ENCODE measurements at regions not wholly inside any gene's neighbourhood (a gene's known extent, or its start where the extent isn't known, plus 50 kb on each side); places are given as distances from the start of the nearest gene placed in this dataset.

- DNase-seq (ENCODE audit: low read depth) = no peak
- TF ChIP-seq CTCF (IDR thresholded peaks at IDR 0.05; ENCODE audit: insufficient read depth, low read length, severe bottlenecking) = no peak
- FAIRE-seq = no peak
- Histone ChIP-seq H3K4me3 (ENCODE audit: low read depth, low read length) (no peak overlapping the region), H3K27me3 (ENCODE audit: control insufficient read depth, insufficient read depth, low read length) (no peaks in the 10 kb centered on the region), H3K36me3 (ENCODE audit: control insufficient read depth, insufficient read depth, low read length) (no peaks in the 10 kb centered on the region)
These were observed 369.9 kb upstream of the LRRC7 start for GRCh38 chr1:69197816-69198215.

GRCh38 chr1:69201716-69202115 lies 366.0 kb upstream of the LRRC7 start:
- no peak for TF ChIP-seq CTCF (IDR thresholded peaks at IDR 0.05; ENCODE audit: insufficient read depth, low read length, severe bottlenecking)
- Histone ChIP-seq H3K27me3 (ENCODE audit: control insufficient read depth, insufficient read depth, low read length) (no peaks in the 10 kb centered on the region), H3K4me3 (ENCODE audit: low read depth, low read length) (no peak overlapping the region), H3K36me3 (ENCODE audit: control insufficient read depth, insufficient read depth, low read length) (no peaks in the 10 kb centered on the region)
- FAIRE-seq = no peak
- DNase-seq (ENCODE audit: low read depth) = no peak

GRCh38 chr1:69203166-69203565 lies 364.6 kb upstream of the LRRC7 start:
- Histone ChIP-seq H3K36me3 (ENCODE audit: control insufficient read depth, insufficient read depth, low read length) (no peaks in the 10 kb centered on the region), H3K4me3 (ENCODE audit: low read depth, low read length) (no peak overlapping the region), H3K27me3 (ENCODE audit: control insufficient read depth, insufficient read depth, low read length) (no peaks in the 10 kb centered on the region)
- DNase-seq (ENCODE audit: low read depth) = no peak
- no peak for TF ChIP-seq CTCF (IDR thresholded peaks at IDR 0.05; ENCODE audit: insufficient read depth, low read length, severe bottlenecking)
- FAIRE-seq = no peak

GRCh38 chr1:69213644-69214043 lies 354.1 kb upstream of the LRRC7 start:
- H3K4me3 ChIP-seq (ENCODE audit: low read depth, low read length) = no peak overlapping the region
- no peak for TF ChIP-seq CTCF (IDR thresholded peaks at IDR 0.05; ENCODE audit: insufficient read depth, low read length, severe bottlenecking)
- FAIRE-seq (no peak), DNase-seq (ENCODE audit: low read depth) (no peak)
- no peaks in the 10 kb centered on the region for H3K27me3 ChIP-seq (ENCODE audit: control insufficient read depth, insufficient read depth, low read length)
- no peaks in the 10 kb centered on the region for H3K36me3 ChIP-seq (ENCODE audit: control insufficient read depth, insufficient read depth, low read length)

- TF ChIP-seq CTCF (IDR thresholded peaks at IDR 0.05; ENCODE audit: insufficient read depth, low read length, severe bottlenecking) = no peak
- FAIRE-seq = no peak
- Histone ChIP-seq H3K4me3 (ENCODE audit: low read depth, low read length) (no peak overlapping the region), H3K27me3 (ENCODE audit: control insufficient read depth, insufficient read depth, low read length) (no peaks in the 10 kb centered on the region), H3K36me3 (ENCODE audit: control insufficient read depth, insufficient read depth, low read length) (no peaks in the 10 kb centered on the region)
- DNase-seq (ENCODE audit: low read depth) = no peak
These were observed 351.8 kb upstream of the LRRC7 start for GRCh38 chr1:69215883-69216282.

- FAIRE-seq (no peak), DNase-seq (ENCODE audit: low read depth) (no peak)
- no peak overlapping the region for H3K4me3 ChIP-seq (ENCODE audit: low read depth, low read length)
These were observed 347.1 kb upstream of the LRRC7 start for GRCh38 chr1:69220672-69221071.

More at GRCh38 chr1:69220672-69221071, 347.1 kb upstream of the LRRC7 start:
- no peaks in the 10 kb centered on the region for H3K36me3 ChIP-seq (ENCODE audit: control insufficient read depth, insufficient read depth, low read length)
- no peaks in the 10 kb centered on the region for H3K27me3 ChIP-seq (ENCODE audit: control insufficient read depth, insufficient read depth, low read length)
- TF ChIP-seq CTCF (IDR thresholded peaks at IDR 0.05; ENCODE audit: insufficient read depth, low read length, severe bottlenecking) = no peak
